ENCODE measurements at regions not wholly inside any gene's neighbourhood (a gene's known extent, or its start where the extent isn't known, plus 50 kb on each side); places are given as distances from the start of the nearest gene placed in this dataset.
"Not testable (repeated sequence)": the region's sequence is repeated elsewhere in the genome, so short reads cannot be mapped to it uniquely, and the experiment has no call there.

- DNase-seq = no peak
Measured at GRCh38 chr6:978937-979685, 286.2 kb upstream of the EXOC2 start.

DNA sequence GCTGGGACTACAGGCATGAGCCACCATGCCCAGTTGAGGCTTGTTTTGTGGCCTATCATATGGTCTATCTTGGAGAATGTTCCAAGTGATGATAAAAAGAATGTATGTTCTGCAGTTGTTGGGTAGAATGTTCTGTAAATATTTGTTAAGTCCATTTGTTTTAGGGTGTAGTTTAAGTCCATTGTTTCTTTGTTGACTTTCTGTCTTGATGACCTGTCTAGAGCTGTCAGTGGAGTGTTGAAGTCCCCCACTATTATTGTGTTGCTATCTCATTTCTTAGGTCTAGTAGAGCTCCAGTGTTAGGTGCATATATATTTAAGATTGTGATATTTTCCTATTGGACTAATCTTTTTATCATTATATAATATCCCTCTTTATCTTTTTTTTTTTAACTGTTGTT, 284.3 kb upstream of the EXOC2 start:
- not testable (repeated sequence) for DNase-seq

DNA sequence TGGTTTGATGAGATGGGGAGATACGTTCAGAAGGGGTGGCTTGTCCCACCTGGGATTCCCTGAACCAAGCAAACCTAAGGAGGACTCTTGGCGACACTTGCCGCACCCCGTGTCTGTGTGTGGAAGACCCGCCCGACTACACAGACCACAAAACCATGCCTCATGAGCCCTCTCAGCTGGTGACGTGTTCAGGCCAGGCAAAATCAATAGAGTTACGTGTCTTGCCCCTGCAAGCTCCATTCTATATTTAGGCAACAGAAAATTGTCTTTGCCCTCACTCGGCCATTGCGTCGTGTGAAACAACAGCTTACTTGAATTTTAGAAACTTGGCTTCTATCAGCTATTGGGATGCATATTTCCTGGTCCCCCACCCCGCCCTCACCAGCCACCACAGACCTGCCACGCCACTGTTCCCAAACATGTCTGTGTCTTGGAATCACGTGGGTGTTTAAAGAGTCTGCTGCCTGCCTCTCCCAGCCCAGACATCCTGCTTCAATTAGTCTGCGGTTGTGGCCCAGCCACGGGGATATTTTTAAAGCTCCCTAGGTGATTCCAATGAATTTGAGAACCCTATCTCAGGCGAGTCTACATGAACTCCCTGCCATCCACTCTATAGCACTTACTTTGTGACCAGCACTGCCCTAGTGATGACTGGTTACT, 279.2 kb upstream of the EXOC2 start:
- DNase-seq = no peak

- DNase-seq = no peak
Measured at GRCh38 chr6:968791-969190, 275.9 kb upstream of the EXOC2 start.

GRCh38 chr6:967701-968100, 274.8 kb upstream of the EXOC2 start:
- DNase-seq = no peak

DNA sequence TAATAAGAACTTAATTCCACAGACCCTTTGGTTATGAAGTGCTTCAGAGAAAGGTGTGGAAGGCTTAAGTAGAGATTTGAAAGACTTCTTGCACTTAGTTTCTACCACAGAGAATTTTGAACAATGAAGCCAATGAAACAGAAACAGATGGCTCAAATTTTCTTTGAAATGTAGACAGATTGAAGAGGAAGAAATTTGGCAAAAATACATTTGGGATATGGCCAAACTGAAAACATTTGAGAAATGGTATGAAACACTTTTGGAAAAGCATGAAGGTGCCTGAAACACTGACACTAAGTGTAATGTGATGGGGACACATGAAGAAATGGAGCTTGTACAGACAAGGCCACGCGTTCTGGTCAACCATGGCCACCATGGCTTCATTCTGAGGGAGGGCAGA, 272.4 kb upstream of the EXOC2 start:
- DNase-seq = no peak

DNA sequence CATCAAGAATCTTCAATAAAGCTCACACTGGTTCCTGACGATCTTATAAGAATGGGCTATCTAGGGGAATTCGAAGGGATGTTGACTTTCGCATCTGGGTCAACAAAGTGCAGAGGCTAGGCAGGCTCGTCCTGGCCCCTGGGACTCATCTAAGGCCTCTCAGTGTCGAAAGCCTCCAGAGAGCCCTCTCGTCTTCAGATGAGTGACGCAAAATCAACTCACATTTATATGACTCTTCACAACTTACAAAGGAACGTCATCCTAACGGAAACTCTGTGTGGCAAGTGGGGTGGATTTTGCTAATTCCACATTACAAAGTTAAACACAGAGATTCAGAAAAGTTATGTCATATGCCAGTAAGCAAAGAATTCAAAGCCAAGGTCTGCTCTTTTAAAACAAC, 270.5 kb upstream of the EXOC2 start:
- no peak for DNase-seq

GRCh38 chr6:961407-961960, 268.5 kb upstream of the EXOC2 start:
- no peak for DNase-seq

DNA sequence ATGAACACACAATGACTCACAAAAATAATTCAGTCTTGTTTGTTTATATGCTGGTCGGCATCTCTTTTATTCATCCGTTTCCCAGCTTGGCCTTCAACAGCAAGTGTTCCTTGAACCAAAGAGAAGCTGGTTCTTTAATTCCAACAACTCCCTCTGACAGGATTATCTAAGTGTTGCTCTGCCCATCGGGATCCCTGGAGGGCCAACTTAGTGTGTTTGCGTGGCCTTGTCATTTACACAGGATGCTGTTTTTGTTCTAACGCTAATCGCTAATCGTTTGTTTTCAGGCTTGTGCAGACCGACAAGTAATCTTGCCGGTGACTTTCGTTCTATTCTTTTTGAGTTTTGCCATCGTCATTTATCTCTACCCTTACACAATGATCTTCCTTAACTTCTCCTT, 267.4 kb upstream of the EXOC2 start:
- DNase-seq = no peak

DNA sequence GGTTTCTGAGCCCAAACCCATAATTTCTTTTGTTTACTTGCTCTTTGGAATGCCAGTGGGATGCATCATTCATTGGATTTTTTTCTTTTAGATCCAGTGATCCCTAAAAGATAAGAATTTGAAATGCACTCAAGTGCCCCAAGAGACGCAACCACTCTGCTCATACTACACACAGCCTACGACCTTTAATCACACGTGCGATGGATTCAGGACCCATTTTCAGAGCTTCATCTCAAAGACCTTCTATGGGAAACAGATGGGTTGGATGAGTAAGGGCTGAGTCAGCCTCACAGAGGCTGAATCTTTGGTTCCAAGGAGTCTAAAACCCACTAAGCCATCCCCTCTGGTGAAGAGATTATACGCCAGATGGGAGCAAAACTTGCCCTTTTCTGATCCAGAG, 265.5 kb upstream of the EXOC2 start:
- DNase-seq = no peak

- DNase-seq = no peak
Measured at GRCh38 chr6:951399-952181, 258.7 kb upstream of the EXOC2 start.

GRCh38 chr6:947235-947934, 254.4 kb upstream of the EXOC2 start:
- DNase-seq = no peak

- DNase-seq = no peak
Measured at GRCh38 chr6:946546-946945, 253.6 kb upstream of the EXOC2 start.

DNA sequence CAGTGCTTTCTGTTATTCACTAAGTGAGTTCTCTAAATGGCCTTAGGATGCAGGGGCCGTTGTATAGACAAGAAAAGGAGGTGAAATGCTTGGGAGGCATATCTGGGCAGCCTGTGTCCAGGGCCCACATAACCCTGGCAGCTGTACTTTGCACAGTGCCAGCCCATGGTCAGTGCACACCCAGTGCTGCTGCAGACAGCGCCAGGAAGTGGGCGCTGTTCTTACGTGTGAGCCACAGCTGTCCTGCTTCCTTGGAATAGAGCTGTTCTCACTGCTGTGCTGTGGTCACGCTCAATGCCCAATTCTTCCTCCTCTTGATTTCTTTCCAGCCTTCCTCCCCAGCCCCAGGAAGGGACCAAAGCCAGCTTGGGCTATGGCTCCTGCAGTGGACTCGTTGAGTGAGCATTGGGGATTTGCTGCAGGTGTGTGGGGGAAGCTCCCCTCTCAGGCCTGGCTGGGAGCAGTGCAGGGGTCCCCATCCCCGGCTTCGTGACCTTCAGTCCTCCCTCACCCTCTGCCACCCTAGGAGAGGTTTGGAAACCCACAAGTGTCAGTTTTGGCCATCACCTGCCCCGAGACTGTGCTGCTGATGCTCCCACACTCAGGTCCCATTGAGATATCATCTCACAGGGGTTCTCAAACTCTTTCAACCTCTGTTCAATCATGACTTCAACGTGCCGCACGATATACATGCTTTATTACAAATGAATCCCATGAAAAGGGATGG, 246.8 kb upstream of the EXOC2 start:
- DNase-seq = no peak

GRCh38 chr6:938916-939315, 246.0 kb upstream of the EXOC2 start:
- DNase-seq = no peak

DNA sequence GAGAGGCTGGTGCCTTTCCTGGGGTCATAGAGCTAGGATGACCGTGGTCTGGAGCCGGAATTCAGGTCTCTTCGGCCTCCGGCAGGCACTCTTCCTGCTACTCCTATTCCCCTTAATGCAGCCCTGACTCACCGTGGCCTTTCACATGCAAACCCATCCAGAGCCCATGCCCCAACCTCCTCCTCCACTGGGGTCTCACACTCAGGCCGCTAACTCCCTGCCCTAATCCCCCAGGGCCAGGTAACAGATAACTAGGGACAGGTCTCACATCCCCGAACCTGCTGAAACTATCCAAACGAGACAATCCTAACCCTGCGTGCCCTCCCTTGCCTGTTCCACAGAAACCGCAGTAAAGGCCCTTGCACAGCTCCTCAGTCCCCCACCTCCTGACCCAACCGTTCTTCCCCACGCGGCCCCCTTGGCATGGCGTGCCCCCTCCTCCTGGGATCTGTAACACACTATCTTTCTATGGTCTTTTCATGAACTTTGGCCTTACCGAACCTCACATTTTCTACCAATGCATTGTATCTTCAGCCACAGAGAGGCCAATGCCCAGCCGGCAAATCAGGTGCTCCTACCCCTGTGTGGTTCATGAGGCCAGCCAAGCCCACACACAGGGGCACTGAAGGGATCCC, 245.4 kb upstream of the EXOC2 start:
- no peak for DNase-seq

GRCh38 chr6:935582-935981, 242.6 kb upstream of the EXOC2 start:
- no peak for DNase-seq

GRCh38 chr6:934686-935085, 241.7 kb upstream of the EXOC2 start:
- DNase-seq = no peak

DNA sequence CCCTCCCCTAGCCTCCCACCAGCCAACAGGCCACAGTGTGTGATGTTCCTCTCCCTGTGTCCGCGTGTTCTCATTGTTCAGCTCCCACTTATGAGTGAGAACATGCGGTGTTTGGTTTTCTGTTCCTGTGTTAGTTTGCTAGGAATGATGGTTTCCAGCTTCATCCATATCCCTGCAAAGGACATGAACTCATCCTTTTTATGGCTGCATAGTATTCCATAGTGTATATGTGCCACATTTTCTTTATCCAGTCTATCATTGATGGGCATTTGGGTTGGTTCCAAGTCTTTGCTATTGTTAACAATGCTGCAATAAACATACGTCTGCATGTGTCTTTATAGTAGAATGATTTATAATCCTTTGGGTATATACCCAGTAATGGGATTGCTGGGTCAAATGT, 239.0 kb upstream of the EXOC2 start:
- DNase-seq = not testable (repeated sequence)

GRCh38 chr6:927157-927556, 234.2 kb upstream of the EXOC2 start:
- no peak for DNase-seq

DNA sequence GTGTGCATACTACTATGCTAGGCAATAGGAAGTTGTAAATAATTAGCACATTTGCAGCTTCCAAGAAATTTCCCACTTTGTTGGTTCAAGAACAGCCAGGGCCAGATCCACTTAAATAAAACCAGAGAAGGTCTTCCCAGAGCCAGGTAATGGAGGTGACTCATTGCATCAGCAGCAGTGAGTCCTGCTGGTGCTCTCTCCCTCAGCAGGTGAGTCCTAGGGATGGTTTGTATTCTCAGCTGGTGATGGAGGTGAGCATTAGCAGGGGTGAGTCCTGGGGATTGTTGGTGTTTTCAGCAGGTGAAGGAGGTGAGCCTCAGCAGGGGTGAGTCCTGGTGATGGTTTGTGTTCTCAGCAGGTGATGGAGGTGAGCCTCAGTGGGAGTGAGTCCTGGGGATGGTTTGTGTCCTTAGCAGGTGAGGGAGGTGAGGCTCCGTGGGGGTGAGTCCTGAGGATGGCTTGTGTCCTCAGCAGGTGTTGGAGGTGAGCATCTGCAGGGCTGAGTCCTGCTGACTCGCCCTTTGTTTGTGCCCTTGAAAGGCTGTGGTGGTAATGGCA, 232.8 kb upstream of the EXOC2 start:
- no peak for DNase-seq

DNA sequence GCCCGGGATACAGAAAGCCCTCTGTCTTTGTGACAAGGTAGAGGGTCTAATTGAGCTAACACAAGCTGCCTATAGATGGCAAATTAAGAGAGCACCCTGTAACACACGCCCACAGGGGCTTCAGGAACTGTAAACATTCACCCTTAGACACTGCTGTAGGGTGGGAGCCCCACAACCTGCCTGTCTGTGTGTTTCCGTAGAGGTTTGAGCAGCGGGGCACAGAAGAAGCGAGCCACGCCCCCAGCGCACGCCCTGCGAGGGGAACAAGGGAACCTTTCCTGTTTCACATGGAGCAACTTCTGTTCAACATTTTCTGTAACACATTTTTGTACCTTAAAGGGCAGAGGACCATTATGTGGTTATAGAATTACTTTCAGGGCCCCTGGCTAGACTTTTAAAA, 231.7 kb upstream of the EXOC2 start:
- no peak for DNase-seq

All from OCI-M1 (cell line).